Activated T-cell treated with anti-CD3 and anti-CD28 coated beads, Interleukin-2, amount 50 U/mL, for 4 hours (primary cell): ENCODE measurements at regions not wholly inside any gene's neighbourhood (a gene's known extent, or its start where the extent isn't known, plus 50 kb on each side); places are given as distances from the start of the nearest gene placed in this dataset.
A peak's percentile ranks its signal among the peaks of the same experiment; 100 is the strongest.
"Not testable (repeated sequence)": the region's sequence is repeated elsewhere in the genome, so short reads cannot be mapped to it uniquely, and the experiment has no call there.

Source experiments
- ATAC-seq, 2 donors: fragments of 200-7000 bp; cut with Tn5 transposase; one replicate each; pipeline ENCODE4 v1.10.0; 2021
- DNase-seq: peaks from one replicate; pipeline ENCODE4 v3.0.0-alpha.2; 2020
- H3K27me3 Mint-ChIP-seq: one replicate; pipeline ENCODE4 v1.8.0; 2021; ENCODE audit warnings: low read depth, mixed read lengths
- H3K36me3 Mint-ChIP-seq: one replicate; pipeline ENCODE4 v1.8.0; 2022; ENCODE audit warnings: mixed read lengths; ENCODE audit not compliant: insufficient read depth
- H3K4me1 Mint-ChIP-seq: one replicate; pipeline ENCODE4 v1.8.0; 2021; ENCODE audit warnings: low read depth, mixed read lengths
- H3K4me3 Mint-ChIP-seq: one replicate; pipeline ENCODE4 v1.8.0; 2021; ENCODE audit warnings: mild to moderate bottlenecking, moderate library complexity, mixed read lengths
- H3K9me3 Mint-ChIP-seq: one replicate; pipeline ENCODE4 v1.8.0; 2021; ENCODE audit warnings: mixed read lengths

- DNase-seq (no peak), ATAC-seq (no peak)
- H3K9me3 Mint-ChIP-seq = no peaks in the 10 kb centered on the region
- peaks cover 8% of the 10 kb centered on the region for H3K27me3 Mint-ChIP-seq
- no peaks in the 10 kb centered on the region for H3K36me3 Mint-ChIP-seq
- no peak overlapping the region for H3K4me3 Mint-ChIP-seq
- no peaks in the 10 kb centered on the region for H3K4me1 Mint-ChIP-seq
Measured at GRCh38 chr20:5492937-5493336, 117.9 kb downstream of the GPCPD1 start.

- peaks cover 21% of the 10 kb centered on the region for H3K27me3 Mint-ChIP-seq
- H3K4me3 Mint-ChIP-seq = no peak overlapping the region
- H3K36me3 Mint-ChIP-seq = no peaks in the 10 kb centered on the region
- ATAC-seq (no peak), DNase-seq (no peak)
- no peaks in the 10 kb centered on the region for H3K9me3 Mint-ChIP-seq
- H3K4me1 Mint-ChIP-seq = no peaks in the 10 kb centered on the region
Measured at GRCh38 chr20:5491455-5491854, 119.4 kb downstream of the GPCPD1 start.

- Mint-ChIP-seq H3K36me3 (no peaks in the 10 kb centered on the region), H3K9me3 (no peaks in the 10 kb centered on the region), H3K27me3 (peaks cover 23% of the 10 kb centered on the region), H3K4me3 (no peak overlapping the region), H3K4me1 (no peaks in the 10 kb centered on the region)
- DNase-seq (no peak), ATAC-seq (no peak)
Measured at GRCh38 chr20:5489601-5490000, 121.2 kb downstream of the GPCPD1 start.

DNA sequence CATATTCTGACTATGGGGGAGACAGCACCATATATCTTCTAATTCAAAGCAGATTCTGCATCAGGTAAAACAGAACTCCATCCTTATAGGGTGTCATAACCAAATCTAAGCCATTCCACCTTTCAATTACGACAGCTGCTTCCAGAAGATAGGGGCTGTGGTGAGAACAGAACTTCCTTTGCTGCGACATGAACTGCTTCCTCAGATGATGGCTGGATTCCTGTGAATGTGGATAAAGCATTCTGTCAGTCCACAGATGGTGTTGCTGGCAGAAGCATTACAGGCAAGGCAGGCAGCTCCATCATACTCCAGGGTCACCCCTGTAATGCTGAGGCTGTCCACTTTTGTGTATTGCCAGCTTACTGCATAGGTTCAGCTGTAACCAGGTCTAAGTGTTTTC lies 122.0 kb downstream of the GPCPD1 start:
- DNase-seq = no peak
- no peak overlapping the region for H3K4me3 Mint-ChIP-seq
- peaks cover 23% of the 10 kb centered on the region for H3K27me3 Mint-ChIP-seq
- no peak for ATAC-seq
- H3K9me3 Mint-ChIP-seq = no peaks in the 10 kb centered on the region
- H3K4me1 Mint-ChIP-seq = no peaks in the 10 kb centered on the region
- no peaks in the 10 kb centered on the region for H3K36me3 Mint-ChIP-seq

DNA sequence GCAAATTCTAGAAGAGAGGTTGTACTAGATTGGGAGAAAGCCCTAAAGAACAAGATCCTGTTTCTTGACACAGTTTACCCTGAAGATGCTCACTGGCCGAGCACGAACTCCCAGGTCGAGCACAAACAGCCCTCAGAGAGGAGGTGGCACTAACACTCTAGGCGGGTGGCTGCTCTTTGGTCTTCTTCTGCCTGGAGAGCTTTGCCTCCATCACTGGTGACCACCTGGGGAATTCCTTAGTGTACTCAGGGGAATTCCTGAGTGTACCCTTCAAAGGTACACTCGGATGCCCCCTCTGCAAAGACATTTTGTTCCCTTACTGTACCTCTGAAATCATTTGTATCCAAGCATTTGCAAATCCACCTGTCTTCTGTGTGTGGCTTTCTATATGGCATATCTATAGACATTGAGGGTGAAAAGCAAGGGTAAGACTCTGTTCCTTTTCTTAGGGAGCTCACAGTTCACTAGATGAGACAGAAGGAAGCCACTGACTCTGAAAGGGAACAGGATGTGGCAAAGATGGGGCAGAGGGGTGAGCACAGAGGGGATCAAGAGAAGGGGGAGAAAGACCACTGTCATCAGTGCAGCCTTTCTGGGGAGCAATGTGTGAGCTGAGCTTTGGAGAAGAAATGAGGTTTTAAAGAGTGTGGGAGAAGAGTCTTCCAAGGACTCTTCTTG lies 124.3 kb downstream of the GPCPD1 start:
- H3K4me1 Mint-ChIP-seq = no peaks in the 10 kb centered on the region
- peaks cover 18% of the 10 kb centered on the region for H3K27me3 Mint-ChIP-seq
- H3K36me3 Mint-ChIP-seq = no peaks in the 10 kb centered on the region
- no peak for DNase-seq
- ATAC-seq = peak in 1 of 2 donors; percentile 18
- no peak overlapping the region for H3K4me3 Mint-ChIP-seq
- H3K9me3 Mint-ChIP-seq = no peaks in the 10 kb centered on the region

GRCh38 chr20:5484926-5485325 lies 125.9 kb downstream of the GPCPD1 start:
- no peaks in the 10 kb centered on the region for H3K9me3 Mint-ChIP-seq
- DNase-seq = no peak

DNA sequence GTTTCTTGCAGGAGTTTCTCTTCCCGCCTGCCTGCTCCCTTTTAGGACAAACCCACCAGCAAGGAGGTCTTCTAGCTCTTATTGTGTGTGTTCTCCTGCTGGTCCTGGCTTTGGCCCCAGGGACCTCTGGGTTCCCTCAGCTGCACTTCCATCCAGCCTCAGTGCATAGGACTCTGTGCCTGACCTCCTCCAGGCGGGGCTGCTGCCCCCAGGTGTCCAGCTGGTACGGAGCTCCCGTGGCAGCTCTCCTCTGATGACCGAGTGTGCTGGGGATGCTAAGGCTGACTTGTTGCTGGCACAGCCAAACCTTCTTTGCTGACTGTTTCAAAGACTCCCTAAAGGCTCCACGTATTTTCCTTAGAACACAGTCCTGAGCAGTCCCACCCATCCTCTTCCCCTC lies 126.5 kb downstream of the GPCPD1 start:
- DNase-seq (no peak), ATAC-seq (no peak)
- H3K36me3 Mint-ChIP-seq = no peaks in the 10 kb centered on the region
- no peak overlapping the region for H3K4me3 Mint-ChIP-seq
- no peaks in the 10 kb centered on the region for H3K9me3 Mint-ChIP-seq
- no peaks in the 10 kb centered on the region for H3K4me1 Mint-ChIP-seq
- H3K27me3 Mint-ChIP-seq = peaks cover 18% of the 10 kb centered on the region

More at GRCh38 chr20:5484926-5485325, 125.9 kb downstream of the GPCPD1 start:
- ATAC-seq = no peak
- Mint-ChIP-seq H3K4me3 (no peak overlapping the region), H3K27me3 (peaks cover 18% of the 10 kb centered on the region), H3K4me1 (no peaks in the 10 kb centered on the region), H3K36me3 (no peaks in the 10 kb centered on the region)

GRCh38 chr20:5482791-5483190 lies 128.0 kb downstream of the GPCPD1 start:
- no peaks in the 10 kb centered on the region for H3K4me1 Mint-ChIP-seq
- no peak overlapping the region for H3K4me3 Mint-ChIP-seq
- no peak for DNase-seq
- H3K36me3 Mint-ChIP-seq = no peaks in the 10 kb centered on the region
- peaks cover 18% of the 10 kb centered on the region for H3K27me3 Mint-ChIP-seq
- ATAC-seq = no peak
- no peaks in the 10 kb centered on the region for H3K9me3 Mint-ChIP-seq

DNA sequence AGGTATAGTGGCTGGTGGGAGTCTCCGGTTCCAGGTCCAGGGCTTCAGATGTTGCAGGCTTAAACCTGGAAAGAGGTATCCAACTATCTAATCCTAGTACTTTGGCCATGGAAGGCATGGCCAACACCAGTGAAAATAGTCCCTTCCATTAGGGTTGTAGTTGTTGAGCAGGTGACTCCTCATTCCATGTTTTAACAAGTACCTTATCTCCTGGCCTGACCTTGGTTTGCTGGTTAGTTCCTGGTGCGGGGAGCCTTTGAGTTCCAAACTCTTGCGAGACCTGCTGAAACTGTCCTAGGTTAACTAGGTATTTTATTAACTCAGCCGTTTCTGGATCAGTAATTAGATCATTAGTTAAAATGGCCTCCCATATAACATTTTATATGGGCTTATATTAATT lies 128.9 kb downstream of the GPCPD1 start:
- no peak overlapping the region for H3K4me3 Mint-ChIP-seq
- ATAC-seq = no peak
- no peaks in the 10 kb centered on the region for H3K36me3 Mint-ChIP-seq
- peaks cover 8% of the 10 kb centered on the region for H3K27me3 Mint-ChIP-seq
- no peaks in the 10 kb centered on the region for H3K9me3 Mint-ChIP-seq
- no peak for DNase-seq
- H3K4me1 Mint-ChIP-seq = no peaks in the 10 kb centered on the region

DNA sequence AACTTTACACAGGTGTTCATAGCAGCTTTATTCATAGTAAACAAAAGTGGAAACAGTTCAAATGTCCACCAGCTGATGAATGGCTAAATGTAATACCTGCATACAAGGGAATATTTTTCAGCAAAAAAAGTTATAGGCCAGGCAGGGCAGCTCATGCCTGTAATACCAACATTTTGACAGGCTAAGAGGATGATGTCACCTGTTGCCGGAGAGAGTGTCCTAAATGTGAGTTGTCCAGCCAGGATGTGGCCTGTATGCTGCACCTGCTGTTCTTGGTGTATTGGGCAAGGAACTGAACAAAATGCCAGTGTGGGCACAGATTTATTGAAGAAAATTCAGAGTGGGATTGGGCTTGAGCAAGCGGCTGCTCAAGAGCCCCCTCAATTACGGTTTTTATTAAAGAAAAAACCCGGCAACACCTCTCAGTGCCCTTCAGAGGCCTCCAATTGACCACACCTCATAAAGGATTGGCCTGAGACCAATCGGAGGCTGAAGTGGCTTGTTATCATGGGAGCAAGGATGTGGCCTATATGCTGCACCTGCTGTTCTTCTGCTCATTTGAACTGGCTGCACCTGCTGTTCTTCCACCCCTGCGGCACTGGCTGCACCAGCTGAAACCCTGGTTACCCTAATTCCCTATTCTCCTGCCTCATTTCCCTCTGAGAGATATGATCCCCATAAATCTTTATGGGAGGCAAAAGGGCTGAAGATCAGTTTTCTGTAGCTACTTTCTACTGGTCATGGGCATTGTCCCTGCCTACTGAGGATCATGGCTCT lies 129.8 kb downstream of the GPCPD1 start:
- no peaks in the 10 kb centered on the region for H3K9me3 Mint-ChIP-seq
- H3K27me3 Mint-ChIP-seq = peaks cover 5% of the 10 kb centered on the region
- no peaks in the 10 kb centered on the region for H3K4me1 Mint-ChIP-seq
- no peak overlapping the region for H3K4me3 Mint-ChIP-seq
- DNase-seq (no peak), ATAC-seq (no peak)
- no peaks in the 10 kb centered on the region for H3K36me3 Mint-ChIP-seq

- Mint-ChIP-seq H3K36me3 (no peaks in the 10 kb centered on the region), H3K27me3 (peaks cover 2% of the 10 kb centered on the region), H3K4me1 (no peaks in the 10 kb centered on the region), H3K9me3 (no peaks in the 10 kb centered on the region), H3K4me3 (no peak overlapping the region)
- no peak for ATAC-seq
- DNase-seq = no peak
Measured at GRCh38 chr20:5474646-5475550, 135.9 kb downstream of the GPCPD1 start.

GRCh38 chr20:5471866-5472265 lies 138.9 kb downstream of the GPCPD1 start:
- not testable (repeated sequence) for ATAC-seq, H3K4me3 Mint-ChIP-seq, H3K4me1 Mint-ChIP-seq, DNase-seq, H3K36me3 Mint-ChIP-seq, H3K9me3 Mint-ChIP-seq
- peaks cover 17% of the 10 kb centered on the region for H3K27me3 Mint-ChIP-seq

GRCh38 chr20:5471368-5471767 lies 139.4 kb downstream of the GPCPD1 start:
- Mint-ChIP-seq H3K9me3 (no peaks in the 10 kb centered on the region), H3K27me3 (peaks cover 18% of the 10 kb centered on the region), H3K4me1 (no peaks in the 10 kb centered on the region), H3K4me3 (no peak overlapping the region), H3K36me3 (no peaks in the 10 kb centered on the region)
- ATAC-seq (no peak), DNase-seq (no peak)

- Mint-ChIP-seq H3K9me3 (no peaks in the 10 kb centered on the region), H3K4me3 (no peak overlapping the region), H3K36me3 (no peaks in the 10 kb centered on the region), H3K4me1 (no peaks in the 10 kb centered on the region), H3K27me3 (peaks cover 19% of the 10 kb centered on the region)
- DNase-seq = no peak
- ATAC-seq = no peak
Measured at GRCh38 chr20:5470943-5471342, 139.9 kb downstream of the GPCPD1 start.
